ENCODE measurements at regions not wholly inside any gene's neighbourhood (a gene's known extent, or its start where the extent isn't known, plus 50 kb on each side); places are given as distances from the start of the nearest gene placed in this dataset.

DNA sequence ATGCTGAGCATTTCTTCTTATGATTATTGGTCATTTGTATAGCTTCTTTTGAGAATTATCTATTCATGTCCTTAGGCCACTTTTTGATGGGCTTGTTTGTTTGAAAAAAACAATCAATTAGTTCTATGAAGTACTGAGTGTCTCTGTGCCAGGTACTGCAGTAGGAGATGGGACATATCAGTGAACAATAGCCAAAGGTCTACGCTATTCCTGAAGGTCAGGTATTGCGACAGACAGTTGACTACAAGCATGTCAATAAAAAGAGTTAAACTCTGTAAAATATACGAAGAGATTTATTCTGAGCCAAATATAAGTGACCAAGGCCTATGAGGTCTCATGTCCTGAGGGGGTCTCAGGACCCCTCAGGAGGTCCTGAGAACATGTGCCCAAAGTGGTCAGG lies 122.1 kb upstream of the NFE2L3 start:
- Histone ChIP-seq H3K36me3 (replicated peaks; ENCODE audit: low read depth, low read length) (no peaks in the 10 kb centered on the region), H4K20me1 (ENCODE audit: insufficient read depth, low read length) (no peaks in the 10 kb centered on the region), H3K27me3 (ENCODE audit: low read depth, low read length) (no peaks in the 10 kb centered on the region), H3K27ac (ENCODE audit: low read length) (no peak overlapping the region), H3K79me2 (ENCODE audit: low read length) (no peaks in the 10 kb centered on the region), H3K9me3 (ENCODE audit: insufficient read depth, low read length) (no peaks in the 10 kb centered on the region), H3K4me1 (ENCODE audit: low read length) (no peaks in the 10 kb centered on the region), H3K4me2 (ENCODE audit: low read length) (no peak overlapping the region), H3K4me3 (ENCODE audit: low read length) (no peak overlapping the region), H3K9ac (ENCODE audit: low read length) (no peak overlapping the region), H2AFZ (ENCODE audit: low read depth, low read length) (no peak overlapping the region)
- TF ChIP-seq CTCF (IDR thresholded peaks at IDR 0.05; ENCODE audit: low read depth, low read length) (no peak), EZH2phosphoT487 (IDR thresholded peaks at IDR 0.05; ENCODE audit: low read depth) (no peak)

DNA sequence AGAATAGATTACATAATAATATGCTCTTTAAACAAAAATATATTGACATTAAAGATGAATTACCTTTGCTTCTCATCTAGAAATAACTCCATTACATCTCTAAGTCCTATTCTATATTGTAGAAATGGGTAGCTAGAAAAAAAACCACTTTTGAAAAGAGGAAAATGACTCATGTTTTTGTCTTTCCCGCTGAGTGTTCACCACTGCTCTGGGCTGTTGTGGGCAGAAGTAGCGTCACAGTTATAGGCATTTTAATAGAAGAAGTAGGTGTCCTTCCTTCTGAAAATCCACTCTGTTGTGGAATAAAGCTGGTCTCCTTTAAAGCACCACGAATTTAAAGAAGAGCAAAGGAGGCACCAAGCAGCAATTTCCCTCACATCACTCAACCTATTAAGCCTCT lies 117.6 kb upstream of the NFE2L3 start:
- Histone ChIP-seq H3K27me3 (ENCODE audit: low read depth, low read length) (no peaks in the 10 kb centered on the region), H3K4me2 (ENCODE audit: low read length) (no peak overlapping the region), H3K79me2 (ENCODE audit: low read length) (no peaks in the 10 kb centered on the region), H2AFZ (ENCODE audit: low read depth, low read length) (no peak overlapping the region), H3K27ac (ENCODE audit: low read length) (no peak overlapping the region), H3K9ac (ENCODE audit: low read length) (no peak overlapping the region), H4K20me1 (ENCODE audit: insufficient read depth, low read length) (no peaks in the 10 kb centered on the region), H3K4me1 (ENCODE audit: low read length) (no peaks in the 10 kb centered on the region), H3K9me3 (ENCODE audit: insufficient read depth, low read length) (no peaks in the 10 kb centered on the region), H3K36me3 (replicated peaks; ENCODE audit: low read depth, low read length) (no peaks in the 10 kb centered on the region), H3K4me3 (ENCODE audit: low read length) (no peak overlapping the region)
- TF ChIP-seq CTCF (IDR thresholded peaks at IDR 0.05; ENCODE audit: low read depth, low read length) (no peak), EZH2phosphoT487 (IDR thresholded peaks at IDR 0.05; ENCODE audit: low read depth) (no peak)

GRCh38 chr7:26035552-26035951 lies 116.4 kb upstream of the NFE2L3 start:
- Histone ChIP-seq H3K27ac (ENCODE audit: low read length) (no peak overlapping the region), H3K27me3 (ENCODE audit: low read depth, low read length) (no peaks in the 10 kb centered on the region), H4K20me1 (ENCODE audit: insufficient read depth, low read length) (no peaks in the 10 kb centered on the region), H3K9ac (ENCODE audit: low read length) (no peak overlapping the region), H3K4me3 (ENCODE audit: low read length) (no peak overlapping the region), H3K79me2 (ENCODE audit: low read length) (no peaks in the 10 kb centered on the region), H3K9me3 (ENCODE audit: insufficient read depth, low read length) (no peaks in the 10 kb centered on the region), H2AFZ (ENCODE audit: low read depth, low read length) (no peak overlapping the region), H3K36me3 (replicated peaks; ENCODE audit: low read depth, low read length) (no peaks in the 10 kb centered on the region), H3K4me1 (ENCODE audit: low read length) (no peaks in the 10 kb centered on the region), H3K4me2 (ENCODE audit: low read length) (no peak overlapping the region)
- TF ChIP-seq EZH2phosphoT487 (IDR thresholded peaks at IDR 0.05; ENCODE audit: low read depth) (no peak), CTCF (IDR thresholded peaks at IDR 0.05; ENCODE audit: low read depth, low read length) (no peak)

GRCh38 chr7:26036092-26036491 lies 115.9 kb upstream of the NFE2L3 start:
- H3K36me3 ChIP-seq (replicated peaks; ENCODE audit: low read depth, low read length) = no peaks in the 10 kb centered on the region
- H3K9me3 ChIP-seq (ENCODE audit: insufficient read depth, low read length) = no peaks in the 10 kb centered on the region
- H3K9ac ChIP-seq (ENCODE audit: low read length) = no peak overlapping the region
- TF ChIP-seq EZH2phosphoT487 (IDR thresholded peaks at IDR 0.05; ENCODE audit: low read depth) = no peak
- H3K4me3 ChIP-seq (ENCODE audit: low read length) = no peak overlapping the region
- H3K4me1 ChIP-seq (ENCODE audit: low read length) = no peaks in the 10 kb centered on the region
- H3K27me3 ChIP-seq (ENCODE audit: low read depth, low read length) = no peaks in the 10 kb centered on the region
- H3K27ac ChIP-seq (ENCODE audit: low read length) = no peak overlapping the region
- no peak overlapping the region for H2AFZ ChIP-seq (ENCODE audit: low read depth, low read length)
- H3K4me2 ChIP-seq (ENCODE audit: low read length) = no peak overlapping the region
- no peaks in the 10 kb centered on the region for H4K20me1 ChIP-seq (ENCODE audit: insufficient read depth, low read length)
- H3K79me2 ChIP-seq (ENCODE audit: low read length) = no peaks in the 10 kb centered on the region

Measured in OCI-LY3 (cell line).